Astrocyte (in vitro differentiated cells and primary cell): ENCODE measurements at regions not wholly inside any gene's neighbourhood (a gene's known extent, or its start where the extent isn't known, plus 50 kb on each side); places are given as distances from the start of the nearest gene placed in this dataset.

Source experiments
- DNase-seq: peaks from one replicate; pipeline ENCODE4 v3.0.0-alpha.2; 2010; ENCODE audit warnings: low read depth
- FAIRE-seq: peaks from 2 replicates; lab custom pipeline; 2011; peaks lifted over from hg19 to GRCh38; lab: Jason Lieb, UNC
- H2AFZ ChIP-seq: 2 replicates; pipeline ENCODE4 v1.6.0; 2012; ENCODE audit warnings: low read depth, low read length, inconsistent platforms
- H3K27ac ChIP-seq: 2 replicates; pipeline ENCODE4 v1.5.1; 2011; ENCODE audit warnings: low read depth, low read length, inconsistent platforms
- H3K27me3 ChIP-seq: 2 replicates; pipeline ENCODE4 v1.6.0; 2011; ENCODE audit warnings: low read length, inconsistent platforms; ENCODE audit not compliant: insufficient read depth
- H3K36me3 ChIP-seq: 2 replicates; pipeline ENCODE4 v1.5.1; 2011; ENCODE audit warnings: low read length, inconsistent platforms; ENCODE audit not compliant: insufficient read depth
- H3K4me1 ChIP-seq: 2 replicates; pipeline ENCODE4 v1.5.1; 2011; ENCODE audit warnings: low read length, inconsistent platforms; ENCODE audit not compliant: insufficient read depth
- H3K4me2 ChIP-seq: 2 replicates; pipeline ENCODE4 v1.6.0; 2012; ENCODE audit warnings: low read length, inconsistent platforms
- H3K4me3 ChIP-seq: 2 replicates; pipeline ENCODE4 v1.5.1; 2011; ENCODE audit warnings: low read depth, mild to moderate bottlenecking, low read length, inconsistent platforms; ENCODE audit not compliant: insufficient read depth
- H3K79me2 ChIP-seq: 2 replicates; pipeline ENCODE4 v1.6.0; 2012; ENCODE audit warnings: mild to moderate bottlenecking, low read length, inconsistent platforms; ENCODE audit not compliant: insufficient read depth
- H3K9ac ChIP-seq: 2 replicates; pipeline ENCODE4 v1.6.0; 2012; ENCODE audit warnings: mild to moderate bottlenecking, low read length, inconsistent platforms
- H3K9me3 ChIP-seq: 2 replicates; pipeline ENCODE4 v1.5.1; 2012; ENCODE audit warnings: low read depth, mild to moderate bottlenecking, low read length, inconsistent platforms; ENCODE audit not compliant: insufficient read depth
- H4K20me1 ChIP-seq: 2 replicates; pipeline ENCODE4 v1.6.0; 2012; ENCODE audit warnings: low read length, inconsistent platforms; ENCODE audit not compliant: insufficient read depth
- H3K27ac Mint-ChIP-seq: one replicate; pipeline ENCODE4 v1.8.0; 2021; ENCODE audit warnings: mild to moderate bottlenecking, mixed read lengths; ENCODE audit not compliant: unreplicated experiment
- H3K27me3 Mint-ChIP-seq: one replicate; pipeline ENCODE4 v1.8.0; 2021; ENCODE audit warnings: low read depth, mixed read lengths; ENCODE audit not compliant: unreplicated experiment
- H3K36me3 Mint-ChIP-seq: one replicate; pipeline ENCODE4 v1.8.0; 2021; ENCODE audit warnings: low read depth, mixed read lengths; ENCODE audit not compliant: unreplicated experiment
- H3K4me1 Mint-ChIP-seq: one replicate; pipeline ENCODE4 v1.8.0; 2021; ENCODE audit warnings: low read depth, mixed read lengths; ENCODE audit not compliant: unreplicated experiment
- H3K4me3 Mint-ChIP-seq: one replicate; pipeline ENCODE4 v1.8.0; 2021; ENCODE audit warnings: mild to moderate bottlenecking, moderate library complexity, mixed read lengths; ENCODE audit not compliant: unreplicated experiment
- H3K9me3 Mint-ChIP-seq: one replicate; pipeline ENCODE4 v1.8.0; 2021; ENCODE audit warnings: mild to moderate bottlenecking, mixed read lengths; ENCODE audit not compliant: unreplicated experiment
- CTCF ChIP-seq: IDR thresholded peaks from 2 replicates; pipeline ENCODE4 v1.5.1; 2011; ENCODE audit warnings: low read depth, mild to moderate bottlenecking, inconsistent platforms, low read length, moderate library complexity; ENCODE audit not compliant: insufficient read depth
- EZH2 ChIP-seq: IDR thresholded peaks from 2 replicates; pipeline ENCODE4 v1.6.1; 2012; ENCODE audit warnings: mild to moderate bottlenecking, low read length, inconsistent platforms; ENCODE audit not compliant: insufficient read depth

- TF ChIP-seq EZH2 (no peak), CTCF (no peak)
- Histone ChIP-seq H3K9ac (no peak overlapping the region), H3K4me1 (no peaks in the 10 kb centered on the region), H3K9me3 (no peaks in the 10 kb centered on the region), H3K36me3 (no peaks in the 10 kb centered on the region), H4K20me1 (no peaks in the 10 kb centered on the region), H3K4me2 (no peak overlapping the region), H3K79me2 (no peaks in the 10 kb centered on the region), H3K4me3 (no peak overlapping the region), H2AFZ (no peak overlapping the region), H3K27me3 (peaks cover 5% of the 10 kb centered on the region), H3K27ac (no peak overlapping the region)
- no peak for FAIRE-seq
- no peak overlapping the region for H3K27ac Mint-ChIP-seq
- H3K36me3 Mint-ChIP-seq: no peaks in the 10 kb centered on the region
- H3K4me3 Mint-ChIP-seq: no peak overlapping the region
- H3K27me3 Mint-ChIP-seq: peaks cover 5% of the 10 kb centered on the region
- H3K9me3 Mint-ChIP-seq: no peaks in the 10 kb centered on the region
- DNase-seq: no peak
- H3K4me1 Mint-ChIP-seq: no peaks in the 10 kb centered on the region
Measured at GRCh38 chr11:20277014-20277413, 86.5 kb upstream of the HTATIP2 start.

DNA sequence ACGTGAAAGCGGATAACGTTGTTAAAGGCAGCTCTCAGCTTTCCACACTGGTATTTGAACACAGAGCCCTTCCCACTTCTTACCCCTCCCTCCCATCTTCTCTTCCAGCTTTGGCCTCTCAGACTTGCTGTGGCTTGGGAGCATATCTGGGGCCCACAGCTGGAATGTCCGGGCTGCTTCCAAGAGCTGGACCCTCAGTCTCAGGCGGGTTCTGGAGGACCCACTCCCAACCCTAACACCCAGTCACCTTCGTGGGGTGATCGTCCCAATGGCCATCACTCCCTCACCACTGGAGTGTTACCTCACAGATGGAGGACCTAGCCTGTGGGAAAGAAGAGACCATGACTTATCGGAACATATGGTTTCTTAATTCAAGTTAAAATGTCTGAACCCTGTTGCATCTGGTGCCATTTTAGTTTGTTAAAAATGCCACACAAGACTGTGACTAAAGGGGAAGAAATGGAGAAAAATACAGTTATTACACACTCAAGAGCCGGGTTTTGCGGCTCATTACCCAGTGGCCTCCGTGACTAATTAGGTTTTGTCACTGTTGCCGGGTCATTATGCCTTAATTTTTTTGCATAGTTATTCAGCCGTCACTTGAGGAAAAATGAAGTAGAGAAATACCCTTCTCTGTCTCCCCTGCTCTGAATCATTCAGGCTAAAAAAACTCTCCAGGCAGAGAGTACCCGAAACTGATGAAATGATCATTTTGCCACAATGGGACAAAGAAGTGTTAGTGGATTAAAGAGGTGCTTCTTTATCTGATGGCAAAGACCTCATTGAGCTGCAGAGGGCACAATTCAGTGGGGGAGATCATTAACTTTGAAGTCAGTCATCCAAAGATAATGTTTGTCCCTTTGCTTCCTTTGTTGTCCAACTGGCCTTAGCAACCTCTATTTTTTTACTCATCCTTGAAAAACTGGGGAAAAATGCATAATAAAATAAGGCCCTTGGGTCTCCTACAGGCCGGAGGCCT is 87.2 kb upstream of the HTATIP2 start:
- Mint-ChIP-seq H3K36me3 (no peaks in the 10 kb centered on the region), H3K4me1 (no peaks in the 10 kb centered on the region), H3K9me3 (no peaks in the 10 kb centered on the region), H3K27ac (no peak overlapping the region), H3K4me3 (no peak overlapping the region), H3K27me3 (peaks cover 5% of the 10 kb centered on the region)
- no peak overlapping the region for H2AFZ ChIP-seq
- H3K9me3 ChIP-seq: no peaks in the 10 kb centered on the region
- no peak overlapping the region for H3K4me2 ChIP-seq
- H3K27me3 ChIP-seq: peaks cover 5% of the 10 kb centered on the region
- H3K4me1 ChIP-seq: no peaks in the 10 kb centered on the region
- H3K27ac ChIP-seq: no peak overlapping the region
- no peak for FAIRE-seq
- DNase-seq: peak; percentile 23
- no peaks in the 10 kb centered on the region for H3K36me3 ChIP-seq
- no peaks in the 10 kb centered on the region for H4K20me1 ChIP-seq
- H3K79me2 ChIP-seq: no peaks in the 10 kb centered on the region
- H3K9ac ChIP-seq: no peak overlapping the region
- H3K4me3 ChIP-seq: no peak overlapping the region
- TF ChIP-seq EZH2 (no peak), CTCF (no peak)

- Mint-ChIP-seq H3K4me1 (no peaks in the 10 kb centered on the region), H3K36me3 (no peaks in the 10 kb centered on the region), H3K27ac (no peak overlapping the region), H3K27me3 (peaks cover 15% of the 10 kb centered on the region), H3K9me3 (no peaks in the 10 kb centered on the region), H3K4me3 (no peak overlapping the region)
- Histone ChIP-seq H4K20me1 (no peaks in the 10 kb centered on the region), H3K4me3 (no peak overlapping the region), H3K27me3 (peaks cover 3% of the 10 kb centered on the region), H3K9me3 (no peaks in the 10 kb centered on the region), H2AFZ (no peak overlapping the region), H3K9ac (no peak overlapping the region), H3K79me2 (no peaks in the 10 kb centered on the region), H3K27ac (no peak overlapping the region), H3K4me1 (no peaks in the 10 kb centered on the region), H3K36me3 (no peaks in the 10 kb centered on the region), H3K4me2 (no peak overlapping the region)
- TF ChIP-seq CTCF (no peak), EZH2 (no peak)
- FAIRE-seq (no peak), DNase-seq (no peak)
Measured at GRCh38 chr11:20274031-20274430, 89.5 kb upstream of the HTATIP2 start.
